K562 (cell line): ENCODE measurements at regions not wholly inside any gene's neighbourhood (a gene's known extent, or its start where the extent isn't known, plus 50 kb on each side); places are given as distances from the start of the nearest gene placed in this dataset.

Source experiments
- ATAC-seq: fragments of 200-7000 bp; cut with Tn5 transposase; 3 replicates; pipeline ENCODE4 v1.9.1; 2020; ENCODE audit warnings: moderate library complexity
- BruUV-seq: library from RNA; stranded (reverse); fragments of 400-500 nt; replicated peaks from 2 replicates; lab custom pipeline; 2021; lab: Mats Ljungman, UMichigan
- CTCF ChIA-PET: fragments of 300-600 bp; formaldehyde crosslinking; extraction: SDS; loops from one replicate; lab custom pipeline; 2021; ENCODE audit warnings: low intra/inter-chr PET ratio; lab: Yijun Ruan, JAX
- POLR2A ChIA-PET: fragments of 300-600, 350-650 bp; sonication (Branson Sonifier 250); formaldehyde crosslinking; extraction: SDS; loops from one replicate; lab custom pipeline; 2021; ENCODE audit warnings: antibody characterized with exemption, inconsistent platforms; lab: Yijun Ruan, JAX
- DNase-seq, 4 experiments: peaks; one replicate each; pipeline versions ENCODE4 v3.0.0 to v3.0.0-alpha.2; 2011 to 2018; ENCODE audit warnings: low spot score in 3 of 4, mixed read lengths in 3 of 4; ENCODE audit errors: extremely low read depth in 1 of 4
- FAIRE-seq: peaks from 2 replicates; lab custom pipeline; 2011; peaks lifted over from hg19 to GRCh38; lab: Jason Lieb, UNC
- H2AFZ ChIP-seq: 2 replicates; pipeline ENCODE4 v1.6.0; 2011; ENCODE audit warnings: low read depth, low read length, control low read depth, inconsistent platforms
- H3K27ac ChIP-seq: fragments of 200-600 bp; 3 replicates; pipeline ENCODE4 v1.8.0; 2011; ENCODE audit warnings: low read depth, mild to moderate bottlenecking, control low read depth, inconsistent platforms, low read length, moderate library complexity, mixed read lengths; ENCODE audit errors: extremely low read depth
- H3K27me3 ChIP-seq, 2 experiments: fragments of 300-600 bp in 1 of 2; 2 replicates in 1 of 2; 3 replicates in 1 of 2; pipeline versions ENCODE4 v1.6.0 to v1.8.0; 2011; ENCODE audit warnings: inconsistent platforms in 2 of 2, low read length in 2 of 2, mild to moderate bottlenecking in 1 of 2, mixed read lengths in 1 of 2, moderate library complexity in 1 of 2; ENCODE audit not compliant: control insufficient read depth in 2 of 2, insufficient read depth in 2 of 2
- H3K36me3 ChIP-seq: fragments of 300-600 bp; 3 replicates; pipeline ENCODE4 v1.8.0; 2011; ENCODE audit warnings: mild to moderate bottlenecking, low read length, inconsistent platforms; ENCODE audit not compliant: control insufficient read depth, insufficient read depth
- H3K4me1 ChIP-seq, 2 experiments: fragments of 200-600 bp in 1 of 2; replicated peaks in 1 of 2; 2 replicates in 1 of 2; 3 replicates in 1 of 2; pipeline versions ENCODE4 v1.5.1 to v1.8.0; 2011; ENCODE audit warnings: inconsistent platforms in 2 of 2, low read length in 2 of 2, mild to moderate bottlenecking in 1 of 2, mixed read lengths in 1 of 2, moderate library complexity in 1 of 2; ENCODE audit not compliant: control insufficient read depth in 2 of 2, insufficient read depth in 2 of 2
- H3K4me2 ChIP-seq: 2 replicates; pipeline ENCODE4 v1.6.1; 2011; ENCODE audit warnings: low read length, control low read depth, inconsistent platforms, mixed read lengths; ENCODE audit not compliant: insufficient read depth
- H3K4me3 ChIP-seq: fragments of 200-600 bp; sonication (generic), shearing (Covaris generic); 2 replicates; pipeline ENCODE4 v1.5.1; 2016; ENCODE audit warnings: control low read depth, inconsistent platforms
- H3K79me2 ChIP-seq: fragments of 200-600 bp; 3 replicates; pipeline ENCODE4 v1.8.0; 2011; ENCODE audit warnings: low read length, inconsistent platforms; ENCODE audit not compliant: control insufficient read depth, insufficient read depth
- H3K9ac ChIP-seq, 2 experiments: 2 replicates each; pipeline versions ENCODE4 v1.6.0 to v1.6.1; 2011; ENCODE audit warnings: low read depth in 2 of 2, low read length in 2 of 2, control low read depth in 1 of 2, inconsistent platforms in 1 of 2, mild to moderate bottlenecking in 1 of 2, mixed read lengths in 1 of 2; ENCODE audit not compliant: insufficient read depth in 1 of 2
- H3K9me1 ChIP-seq: one replicate; pipeline ENCODE4 v1.6.0; 2011; ENCODE audit warnings: inconsistent platforms, mild to moderate bottlenecking, low read length, moderate library complexity; ENCODE audit not compliant: control insufficient read depth, insufficient read depth
- H3K9me3 ChIP-seq: replicated peaks from 2 replicates; pipeline ENCODE4 v1.5.1; 2011; ENCODE audit warnings: low read depth, low read length, inconsistent platforms; ENCODE audit not compliant: control insufficient read depth, insufficient read depth
- H4K20me1 ChIP-seq: replicated peaks from 2 replicates; pipeline ENCODE4 v1.6.1; 2011; ENCODE audit warnings: low read length, inconsistent platforms, mixed read lengths; ENCODE audit not compliant: control insufficient read depth, insufficient read depth
- BRCA1 ChIP-seq, 2 experiments: fragments of 450-650 bp in 1 of 2; sonication (generic) in 1 of 2; formaldehyde crosslinking in 1 of 2; IDR thresholded peaks; 2 replicates each; pipeline versions ENCODE4 v1.5.0 to v1.6.1; 2017 to 2020; ENCODE audit warnings: mild to moderate bottlenecking in 1 of 2, missing genetic modification reagents in 1 of 2
- CREBBP ChIP-seq: IDR thresholded peaks from one replicate; pipeline ENCODE4 v1.6.1; 2012; ENCODE audit warnings: low read depth, mild to moderate bottlenecking, control low read depth, inconsistent platforms, low read length
- FUS ChIP-seq: fragments of 200-400 bp; formaldehyde crosslinking; optimal IDR thresholded peaks from 2 replicates; pipeline ENCODE3; 2017; ENCODE audit warnings: low read depth, low read length
- HOMEZ ChIP-seq: fragments of 250-450 bp; sonication (Bioruptor Pico); IDR thresholded peaks from 2 replicates; pipeline ENCODE4 v1.4.0; 2020; ENCODE audit warnings: mild to moderate bottlenecking, moderate library complexity
- RBM34 ChIP-seq: fragments of 200-400 bp; formaldehyde crosslinking; IDR thresholded peaks from 2 replicates; pipeline ENCODE4 v1.6.1; 2018; ENCODE audit warnings: low read length, borderline replicate concordance; ENCODE audit not compliant: insufficient read depth
- TCFL5 ChIP-seq: fragments of 250-450 bp; sonication (Bioruptor Pico); conservative IDR thresholded peaks from 2 replicates; pipeline ENCODE4 v1.6.1; 2021; ENCODE audit warnings: mild to moderate bottlenecking, moderate library complexity, matching md5 sums
- ZBTB11 ChIP-seq, 3 experiments: fragments of 200-800 bp in 1 of 3; fragments of 250-450 bp in 1 of 3; fragments of 450-650 bp in 1 of 3; sonication (Bioruptor Pico) in 1 of 3; sonication (Bioruptor generic) in 1 of 3; formaldehyde crosslinking in 1 of 3; IDR thresholded peaks; 2 replicates each; pipeline versions ENCODE4 v1.6.1 to v1.8.0; 2016 to 2022; ENCODE audit warnings: mild to moderate bottlenecking in 2 of 3, missing genetic modification characterization in 2 of 3, missing compliant biosample characterization in 1 of 3, moderate library complexity in 1 of 3
- ZFP1 ChIP-seq: fragments of 450-650 bp; formaldehyde crosslinking; IDR thresholded peaks from 2 replicates; pipeline ENCODE4 v1.4.0; 2020; ENCODE audit warnings: mild to moderate bottlenecking, mixed read lengths
- ZNF696 ChIP-seq: fragments of 250-450 bp; sonication (Bioruptor Pico); conservative IDR thresholded peaks from 2 replicates; pipeline ENCODE4 v1.4.0; 2020; ENCODE audit warnings: mild to moderate bottlenecking, moderate library complexity
- ZNF717 ChIP-seq: fragments of 250-450 bp; sonication (Bioruptor Pico); IDR thresholded peaks from 2 replicates; pipeline ENCODE4 v1.5.0; 2021
- in situ Hi-C: fragments of 300-500 bp; cut with MboI; formaldehyde crosslinking; loops from 4 replicates; pipeline ENCODE4 v1.15.0; 2018; ENCODE audit warnings: inconsistent platforms, mixed read lengths
- intact Hi-C: fragments of 100-400 bp; cut with micrococcal nuclease; formaldehyde crosslinking; loops from 2 replicates; pipeline ENCODE4 v1.14.2; 2022
- TF ChIP-seq, protein P1 (sequence below): IDR thresholded peaks from 3 replicates; pipeline ENCODE4 v1.6.1; 2011; ENCODE audit warnings: borderline replicate concordance, mild to moderate bottlenecking; ENCODE audit not compliant: insufficient read length, insufficient read depth
- TF ChIP-seq, protein P2 (sequence below), 2 experiments: IDR thresholded peaks; 2 replicates each; pipeline ENCODE4 v1.6.1; 2011; ENCODE audit warnings: borderline replicate concordance in 1 of 2, control low read depth in 1 of 2, low read depth in 1 of 2, low read length in 1 of 2, mild to moderate bottlenecking in 1 of 2, mixed read lengths in 1 of 2, moderate library complexity in 1 of 2; ENCODE audit not compliant: insufficient read depth in 1 of 2, insufficient read length in 1 of 2, poor library complexity in 1 of 2, severe bottlenecking in 1 of 2; ENCODE audit errors: extremely low read depth in 1 of 2
- TF ChIP-seq, protein P3 (sequence below): fragments of 450-650 bp; IDR thresholded peaks from 2 replicates; pipeline ENCODE4 v1.6.1; 2016; ENCODE audit warnings: missing biosample characterization, missing genetic modification characterization

GRCh38 chrY:19465809-19466208, 278.7 kb downstream of the KDM5D start:
- intact Hi-C loops: no loop called here
- no peak overlapping the region for H3K27ac ChIP-seq
- in situ Hi-C loops: no loop called here
- FAIRE-seq (no peak), DNase-seq (no peak), ATAC-seq (no peak)
- H3K9me1 ChIP-seq: no peaks in the 10 kb centered on the region
- no peak overlapping the region for H2AFZ ChIP-seq
- no peaks in the 10 kb centered on the region for H3K9me3 ChIP-seq
- H3K4me3 ChIP-seq: no peak overlapping the region
- H4K20me1 ChIP-seq: no peaks in the 10 kb centered on the region
- ChIA-PET CTCF (no interaction called here), POLR2A (no interaction called here)
- H3K27me3 ChIP-seq: no peaks in the 10 kb centered on the region
- H3K9ac ChIP-seq: no peak overlapping the region
- no peaks in the 10 kb centered on the region for H3K79me2 ChIP-seq
- H3K36me3 ChIP-seq: no peaks in the 10 kb centered on the region
- H3K4me2 ChIP-seq: no peak overlapping the region
- no TSS peak for BruUV-seq
- H3K4me1 ChIP-seq: no peaks in the 10 kb centered on the region
- no peak for TF ChIP-seq ZNF696
- TF ChIP-seq CREBBP: no peak
- TF ChIP-seq, protein P1, sequence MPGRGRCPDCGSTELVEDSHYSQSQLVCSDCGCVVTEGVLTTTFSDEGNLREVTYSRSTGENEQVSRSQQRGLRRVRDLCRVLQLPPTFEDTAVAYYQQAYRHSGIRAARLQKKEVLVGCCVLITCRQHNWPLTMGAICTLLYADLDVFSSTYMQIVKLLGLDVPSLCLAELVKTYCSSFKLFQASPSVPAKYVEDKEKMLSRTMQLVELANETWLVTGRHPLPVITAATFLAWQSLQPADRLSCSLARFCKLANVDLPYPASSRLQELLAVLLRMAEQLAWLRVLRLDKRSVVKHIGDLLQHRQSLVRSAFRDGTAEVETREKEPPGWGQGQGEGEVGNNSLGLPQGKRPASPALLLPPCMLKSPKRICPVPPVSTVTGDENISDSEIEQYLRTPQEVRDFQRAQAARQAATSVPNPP: no peak
- TF ChIP-seq, protein P2, sequence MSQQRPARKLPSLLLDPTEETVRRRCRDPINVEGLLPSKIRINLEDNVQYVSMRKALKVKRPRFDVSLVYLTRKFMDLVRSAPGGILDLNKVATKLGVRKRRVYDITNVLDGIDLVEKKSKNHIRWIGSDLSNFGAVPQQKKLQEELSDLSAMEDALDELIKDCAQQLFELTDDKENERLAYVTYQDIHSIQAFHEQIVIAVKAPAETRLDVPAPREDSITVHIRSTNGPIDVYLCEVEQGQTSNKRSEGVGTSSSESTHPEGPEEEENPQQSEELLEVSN (IDR thresholded peaks at IDR 0.05; ENCODE audit: borderline replicate concordance in 1 of 2, extremely low read depth in 1 of 2, insufficient read depth in 1 of 2, insufficient read length in 1 of 2, low read depth in 1 of 2, low read length in 1 of 2, poor library complexity in 1 of 2, severe bottlenecking in 1 of 2): no peak
- TF ChIP-seq ZBTB11 (CRISPR knock-in tag; IDR thresholded peaks at IDR 0.05): no peak
- no peak for TF ChIP-seq ZFP1 (CRISPR knock-in tag)
- TF ChIP-seq ZNF717 (CRISPR knock-in tag): no peak
- no peak for TF ChIP-seq BRCA1 (IDR thresholded peaks at IDR 0.05)
- no peak for TF ChIP-seq BRCA1 (CRISPR knock-in tag; IDR thresholded peaks at IDR 0.05)
- TF ChIP-seq, protein P3, sequence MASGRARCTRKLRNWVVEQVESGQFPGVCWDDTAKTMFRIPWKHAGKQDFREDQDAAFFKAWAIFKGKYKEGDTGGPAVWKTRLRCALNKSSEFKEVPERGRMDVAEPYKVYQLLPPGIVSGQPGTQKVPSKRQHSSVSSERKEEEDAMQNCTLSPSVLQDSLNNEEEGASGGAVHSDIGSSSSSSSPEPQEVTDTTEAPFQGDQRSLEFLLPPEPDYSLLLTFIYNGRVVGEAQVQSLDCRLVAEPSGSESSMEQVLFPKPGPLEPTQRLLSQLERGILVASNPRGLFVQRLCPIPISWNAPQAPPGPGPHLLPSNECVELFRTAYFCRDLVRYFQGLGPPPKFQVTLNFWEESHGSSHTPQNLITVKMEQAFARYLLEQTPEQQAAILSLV (tag): no peak
- TF ChIP-seq FUS: no peak
- TF ChIP-seq RBM34: no peak
- TF ChIP-seq TCFL5 (CRISPR knock-in tag): no peak
- TF ChIP-seq HOMEZ (CRISPR knock-in tag): no peak
